IMR-90 (cell line): ENCODE measurements at regions not wholly inside any gene's neighbourhood (a gene's known extent, or its start where the extent isn't known, plus 50 kb on each side); places are given as distances from the start of the nearest gene placed in this dataset.

Experiments used
- ATAC-seq: fragments of 200-7000 bp; cut with Tn5 transposase; 2 replicates; pipeline ENCODE4 v1.9.1; 2020; ENCODE audit warnings: low read depth, mild to moderate bottlenecking, moderate library complexity
- BruUV-seq: library from RNA; stranded (reverse); fragments of 400-500 nt; replicated peaks from 2 replicates; lab custom pipeline; 2021; lab: Mats Ljungman, UMichigan
- CTCF ChIA-PET: fragments of 300-600 bp; formaldehyde crosslinking; extraction: SDS; loops from one replicate; lab custom pipeline; 2021; ENCODE audit warnings: antibody characterized with exemption; lab: Yijun Ruan, JAX
- POLR2A ChIA-PET: fragments of 300-600 bp; sonication (Branson Sonifier 250); formaldehyde crosslinking; loops from one replicate; lab custom pipeline; 2022; ENCODE audit warnings: antibody characterized with exemption; ENCODE audit not compliant: unreplicated experiment; lab: Charles Lee
- DNase-seq: peaks from one replicate; pipeline ENCODE4 v3.0.0; 2013
- H2AFZ ChIP-seq: replicated peaks from 2 replicates; pipeline ENCODE3; 2013; ENCODE audit warnings: low read length, mild to moderate bottlenecking; ENCODE audit not compliant: poor library complexity
- H2AK5ac ChIP-seq: 2 replicates; pipeline ENCODE4 v1.6.1; 2013; ENCODE audit warnings: low read depth, low read length, inconsistent platforms
- H2AK9ac ChIP-seq: replicated peaks from 2 replicates; pipeline ENCODE3; 2013; ENCODE audit warnings: mild to moderate bottlenecking, low read depth, low read length, moderate library complexity; ENCODE audit not compliant: poor library complexity
- H2BK120ac ChIP-seq: 2 replicates; pipeline ENCODE4 v1.6.1; 2013; ENCODE audit warnings: low read depth, low read length, inconsistent platforms
- H2BK15ac ChIP-seq: 3 replicates; pipeline ENCODE4 v1.6.1; 2013; ENCODE audit warnings: low read depth, low read length, inconsistent platforms
- H2BK20ac ChIP-seq: 2 replicates; pipeline ENCODE4 v1.6.1; 2013; ENCODE audit warnings: low read depth, mild to moderate bottlenecking, inconsistent platforms, low read length, moderate library complexity
- H2BK5ac ChIP-seq: 2 replicates; pipeline ENCODE4 v1.6.1; 2013; ENCODE audit warnings: mild to moderate bottlenecking, low read depth, low read length, inconsistent platforms; ENCODE audit not compliant: poor library complexity, severe bottlenecking
- H3K14ac ChIP-seq: replicated peaks from 2 replicates; pipeline ENCODE4 v1.6.1; 2013; ENCODE audit warnings: low read depth, low read length, inconsistent platforms
- H3K18ac ChIP-seq: 2 replicates; pipeline ENCODE4 v1.6.1; 2013; ENCODE audit warnings: low read depth, low read length, control low read depth
- H3K23ac ChIP-seq: 2 replicates; pipeline ENCODE4 v1.6.1; 2013; ENCODE audit warnings: low read depth, low read length, inconsistent platforms
- H3K27ac ChIP-seq: 2 replicates; pipeline ENCODE4 v1.5.1; 2013; ENCODE audit warnings: mild to moderate bottlenecking, control low read depth, low read length; ENCODE audit not compliant: insufficient read depth
- H3K27me3 ChIP-seq: 2 replicates; pipeline ENCODE4 v1.6.1; 2013; ENCODE audit warnings: low read length; ENCODE audit not compliant: control insufficient read depth, insufficient read depth
- H3K36me3 ChIP-seq: 2 replicates; pipeline ENCODE4 v1.6.1; 2013; ENCODE audit warnings: low read length, mixed read lengths; ENCODE audit not compliant: control insufficient read depth, insufficient read depth
- H3K4ac ChIP-seq: 2 replicates; pipeline ENCODE4 v1.6.1; 2013; ENCODE audit warnings: low read depth, low read length, inconsistent platforms
- H3K4me1 ChIP-seq: 2 replicates; pipeline ENCODE4 v1.6.1; 2013; ENCODE audit warnings: low read length, mixed read lengths; ENCODE audit not compliant: control insufficient read depth, insufficient read depth
- H3K4me2 ChIP-seq: 2 replicates; pipeline ENCODE4 v1.6.1; 2013; ENCODE audit warnings: low read depth, mild to moderate bottlenecking, control low read depth, low read length, moderate library complexity
- H3K4me3 ChIP-seq: 2 replicates; pipeline ENCODE4 v1.5.1; 2013; ENCODE audit warnings: low read depth, mild to moderate bottlenecking, control low read depth, low read length, moderate library complexity; ENCODE audit not compliant: insufficient read depth
- H3K56ac ChIP-seq: 2 replicates; pipeline ENCODE4 v1.6.1; 2013; ENCODE audit warnings: low read length, inconsistent platforms; ENCODE audit not compliant: insufficient read depth; ENCODE audit errors: extremely low read depth
- H3K79me1 ChIP-seq, 2 experiments: 2 replicates each; pipeline ENCODE4 v1.6.1; 2013; ENCODE audit warnings: low read length in 2 of 2, inconsistent platforms in 1 of 2, low read depth in 1 of 2
- H3K9ac ChIP-seq: 2 replicates; pipeline ENCODE4 v1.6.1; 2013; ENCODE audit warnings: low read depth, low read length, control low read depth
- H3K9me1 ChIP-seq: 2 replicates; pipeline ENCODE4 v1.6.1; 2013; ENCODE audit warnings: low read length, inconsistent platforms; ENCODE audit not compliant: insufficient read depth
- H3K9me3 ChIP-seq: 2 replicates; pipeline ENCODE4 v1.6.1; 2013; ENCODE audit warnings: low read length; ENCODE audit not compliant: control insufficient read depth, insufficient read depth
- H4K20me1 ChIP-seq: 2 replicates; pipeline ENCODE4 v1.6.1; 2013; ENCODE audit warnings: low read length, inconsistent platforms; ENCODE audit not compliant: insufficient read depth
- H4K5ac ChIP-seq: 2 replicates; pipeline ENCODE4 v1.6.1; 2013; ENCODE audit warnings: mild to moderate bottlenecking, low read depth, low read length, control low read depth
- H4K8ac ChIP-seq, 2 experiments: 2 replicates each; pipeline ENCODE4 v1.6.1; 2013; ENCODE audit warnings: low read depth in 2 of 2, low read length in 2 of 2, control low read depth in 1 of 2, inconsistent platforms in 1 of 2
- H4K91ac ChIP-seq: 2 replicates; pipeline ENCODE4 v1.6.1; 2013; ENCODE audit warnings: low read depth, low read length, inconsistent platforms; ENCODE audit not compliant: insufficient read depth
- BHLHE40 ChIP-seq: fragments of 150-350 bp; IDR thresholded peaks from 2 replicates; pipeline ENCODE4 v1.6.1; 2016; ENCODE audit warnings: mild to moderate bottlenecking, low read depth, low read length
- FOS ChIP-seq: fragments of 150-350 bp; IDR thresholded peaks from 2 replicates; pipeline ENCODE4 v1.6.1; 2016; ENCODE audit warnings: low read depth, low read length
- SMC3 ChIP-seq: fragments of 150-350 bp; IDR thresholded peaks from 2 replicates; pipeline ENCODE4 v1.6.1; 2016; ENCODE audit warnings: low read depth, mild to moderate bottlenecking, antibody characterized with exemption, low read length, moderate library complexity
- WGBS, 2 experiments: methylation state at CpG; one replicate each; pipeline versions ENCODE4 v1.1.5 to v1.1.7; 2013; ENCODE audit warnings: missing lambda C conversion rate in 2 of 2; ENCODE audit not compliant: insufficient read length in 1 of 2; ENCODE audit errors: extremely low coverage in 2 of 2; 5-methylcytosine and 5-hydroxymethylcytosine counted together
- dilution Hi-C: fragments of 300-500 bp; cut with HindIII; formaldehyde crosslinking; loops from one replicate; pipeline ENCODE4 v1.14.3; 2018; ENCODE audit warnings: low sequenced_read_pairs; ENCODE audit not compliant: unreplicated experiment
- in situ Hi-C: fragments of 300-500 bp; cut with MboI; formaldehyde crosslinking; loops from 3 replicates; pipeline ENCODE4 v1.14.3; 2019; ENCODE audit warnings: low sequenced_read_pairs, inconsistent platforms, mixed read lengths
- intact Hi-C: fragments of 100-400 bp; cut with micrococcal nuclease; formaldehyde crosslinking; loops from 2 replicates; pipeline ENCODE4 v1.10.0; 2022

GRCh38 chr3:144141074-144141473, 169.5 kb downstream of the DIPK2A start:
- peaks cover 6% of the 10 kb centered on the region; the same call in 1 of the 2 replicates for H3K9me1 ChIP-seq
- no peak overlapping the region for H2BK15ac ChIP-seq
- intact Hi-C loops = no loop called here
- DNase-seq (no peak), ATAC-seq (no peak)
- no peak overlapping the region for H2AK9ac ChIP-seq
- no peak overlapping the region; a peak in 1 of 4 replicates for H4K8ac ChIP-seq
- H4K91ac ChIP-seq = no peak overlapping the region
- H2BK5ac ChIP-seq = no peak overlapping the region
- H3K4ac ChIP-seq = no peak overlapping the region
- peaks cover 10% of the 10 kb centered on the region for H3K4me1 ChIP-seq
- no peak overlapping the region for H2AK5ac ChIP-seq
- H3K36me3 ChIP-seq = no peaks in the 10 kb centered on the region
- H3K4me2 ChIP-seq = no peak overlapping the region
- no peak overlapping the region for H3K27ac ChIP-seq
- in situ Hi-C loops = no loop called here
- no peak overlapping the region for H2AFZ ChIP-seq
- H3K56ac ChIP-seq = no peak overlapping the region
- TF ChIP-seq FOS (no peak), BHLHE40 (no peak), SMC3 (no peak)
- H3K23ac ChIP-seq = no peak overlapping the region
- no peak overlapping the region for H3K18ac ChIP-seq
- no peaks in the 10 kb centered on the region for H3K27me3 ChIP-seq
- POLR2A ChIA-PET = no interaction called here
- no peaks in the 10 kb centered on the region for H4K20me1 ChIP-seq
- BruUV-seq = no TSS peak
- CTCF ChIA-PET = no interaction called here
- H2BK20ac ChIP-seq = no peak overlapping the region
- H4K5ac ChIP-seq = no peak overlapping the region
- dilution Hi-C loops = no loop called here
- H3K79me1 ChIP-seq = no peaks in the 10 kb centered on the region
- no peaks in the 10 kb centered on the region for H3K9me3 ChIP-seq
- H3K9ac ChIP-seq = no peak overlapping the region
- no peak overlapping the region for H3K14ac ChIP-seq
- H2BK120ac ChIP-seq = no peak overlapping the region
- H3K4me3 ChIP-seq = no peak overlapping the region
- 60% methylated on average over 1 of the region's 2 CpGs; no CpG with 5 or more reads in 1 of the 2 experiments for WGBS, 2 experiments
